Neural crest cell (in vitro differentiated cells): ENCODE measurements at regions not wholly inside any gene's neighbourhood (a gene's known extent, or its start where the extent isn't known, plus 50 kb on each side); places are given as distances from the start of the nearest gene placed in this dataset.

Source experiments
- DNase-seq: peaks from one replicate; pipeline ENCODE4 v3.0.0; 2021; ENCODE audit warnings: low read depth, mixed read lengths, low spot score
- H3K27ac Mint-ChIP-seq: one replicate; pipeline ENCODE4 v1.8.0; 2021; ENCODE audit warnings: mild to moderate bottlenecking, mixed read lengths; ENCODE audit not compliant: unreplicated experiment
- H3K27me3 Mint-ChIP-seq: 2 replicates; pipeline ENCODE4 v1.8.0; 2021; ENCODE audit warnings: low read depth, mild to moderate bottlenecking, mixed read lengths
- H3K36me3 Mint-ChIP-seq: 2 replicates; pipeline ENCODE4 v1.8.0; 2021; ENCODE audit warnings: low read depth, mild to moderate bottlenecking, mixed read lengths
- H3K4me1 Mint-ChIP-seq: 2 replicates; pipeline ENCODE4 v1.8.0; 2021; ENCODE audit warnings: mixed read lengths
- H3K4me3 Mint-ChIP-seq: one replicate; pipeline ENCODE4 v1.8.0; 2021; ENCODE audit warnings: mild to moderate bottlenecking, mixed read lengths
- H3K9me3 Mint-ChIP-seq: 2 replicates; pipeline ENCODE4 v1.8.0; 2021; ENCODE audit warnings: mixed read lengths
- TF ChIP-seq, protein P1 (sequence below): fragments of 200-600 bp; sonication (generic); conservative IDR thresholded peaks from 2 replicates; pipeline ENCODE4 v1.5.0; 2021; ENCODE audit warnings: antibody characterized with exemption, mild to moderate bottlenecking

DNA sequence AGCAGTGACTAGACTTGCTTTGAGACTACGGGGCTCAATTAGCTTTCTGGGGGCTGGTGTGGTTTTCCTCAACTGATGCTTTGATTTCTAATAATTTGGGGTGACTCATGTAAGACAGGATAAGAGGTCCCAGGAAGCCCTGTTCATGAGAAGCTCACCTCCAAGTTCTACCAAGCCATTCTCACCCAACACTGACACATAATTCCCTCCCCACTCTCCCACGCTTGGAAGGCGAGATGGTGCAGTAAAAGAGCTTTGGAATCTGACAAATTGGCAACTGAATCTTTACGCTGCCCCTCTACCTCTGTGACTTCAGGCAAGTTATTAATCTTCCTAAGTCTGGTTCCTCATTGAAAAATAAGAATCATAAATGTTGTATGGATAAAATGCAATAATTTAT, 299.1 kb upstream of the DUSP10 start:
- TF ChIP-seq, protein P1, sequence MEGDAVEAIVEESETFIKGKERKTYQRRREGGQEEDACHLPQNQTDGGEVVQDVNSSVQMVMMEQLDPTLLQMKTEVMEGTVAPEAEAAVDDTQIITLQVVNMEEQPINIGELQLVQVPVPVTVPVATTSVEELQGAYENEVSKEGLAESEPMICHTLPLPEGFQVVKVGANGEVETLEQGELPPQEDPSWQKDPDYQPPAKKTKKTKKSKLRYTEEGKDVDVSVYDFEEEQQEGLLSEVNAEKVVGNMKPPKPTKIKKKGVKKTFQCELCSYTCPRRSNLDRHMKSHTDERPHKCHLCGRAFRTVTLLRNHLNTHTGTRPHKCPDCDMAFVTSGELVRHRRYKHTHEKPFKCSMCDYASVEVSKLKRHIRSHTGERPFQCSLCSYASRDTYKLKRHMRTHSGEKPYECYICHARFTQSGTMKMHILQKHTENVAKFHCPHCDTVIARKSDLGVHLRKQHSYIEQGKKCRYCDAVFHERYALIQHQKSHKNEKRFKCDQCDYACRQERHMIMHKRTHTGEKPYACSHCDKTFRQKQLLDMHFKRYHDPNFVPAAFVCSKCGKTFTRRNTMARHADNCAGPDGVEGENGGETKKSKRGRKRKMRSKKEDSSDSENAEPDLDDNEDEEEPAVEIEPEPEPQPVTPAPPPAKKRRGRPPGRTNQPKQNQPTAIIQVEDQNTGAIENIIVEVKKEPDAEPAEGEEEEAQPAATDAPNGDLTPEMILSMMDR, result no peak
- H3K4me3 Mint-ChIP-seq, result no peak overlapping the region
- peaks cover 7% of the 10 kb centered on the region for H3K4me1 Mint-ChIP-seq
- no peak overlapping the region for H3K27ac Mint-ChIP-seq
- DNase-seq, result no peak
- no peaks in the 10 kb centered on the region for H3K36me3 Mint-ChIP-seq
- H3K9me3 Mint-ChIP-seq, result no peaks in the 10 kb centered on the region
- H3K27me3 Mint-ChIP-seq, result peaks cover 8% of the 10 kb centered on the region

DNA sequence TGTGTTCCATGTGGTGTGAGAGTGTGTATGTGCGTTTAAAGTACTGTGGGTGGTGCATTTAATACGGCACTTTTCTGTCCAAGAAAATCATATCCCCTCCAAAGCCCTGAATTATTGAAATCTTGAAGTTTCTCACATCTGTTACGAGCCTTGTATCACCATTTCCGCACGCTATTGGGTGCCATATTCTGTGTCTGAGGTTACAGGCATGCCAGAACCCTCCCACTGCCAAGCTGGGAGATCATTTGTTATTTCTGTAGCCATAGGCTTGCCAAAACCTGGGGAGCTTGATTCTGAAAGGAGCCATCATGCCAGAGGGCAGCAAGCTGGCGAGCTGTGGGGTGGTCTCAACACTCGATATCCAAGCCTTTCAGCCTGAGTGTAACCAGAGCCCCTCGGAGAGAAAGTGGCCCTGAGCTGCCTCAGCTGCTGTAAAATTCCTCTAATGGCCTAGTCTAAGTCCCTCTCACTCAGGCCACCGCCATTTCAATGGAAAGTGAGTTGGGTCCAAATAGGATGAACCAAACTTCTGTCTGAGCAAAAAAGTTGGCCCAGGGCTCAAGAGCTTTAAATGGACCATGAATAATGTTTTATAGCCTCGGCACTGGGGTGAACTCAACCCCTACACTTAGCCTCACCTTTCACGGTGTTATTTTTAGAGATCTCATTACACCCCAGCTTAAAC, 298.4 kb upstream of the DUSP10 start:
- Mint-ChIP-seq H3K27me3 (peaks cover 2% of the 10 kb centered on the region), H3K27ac (no peak overlapping the region), H3K9me3 (no peaks in the 10 kb centered on the region), H3K4me3 (no peak overlapping the region), H3K36me3 (no peaks in the 10 kb centered on the region), H3K4me1 (peaks cover 7% of the 10 kb centered on the region)
- TF ChIP-seq, protein P1, result no peak
- DNase-seq, result no peak

DNA sequence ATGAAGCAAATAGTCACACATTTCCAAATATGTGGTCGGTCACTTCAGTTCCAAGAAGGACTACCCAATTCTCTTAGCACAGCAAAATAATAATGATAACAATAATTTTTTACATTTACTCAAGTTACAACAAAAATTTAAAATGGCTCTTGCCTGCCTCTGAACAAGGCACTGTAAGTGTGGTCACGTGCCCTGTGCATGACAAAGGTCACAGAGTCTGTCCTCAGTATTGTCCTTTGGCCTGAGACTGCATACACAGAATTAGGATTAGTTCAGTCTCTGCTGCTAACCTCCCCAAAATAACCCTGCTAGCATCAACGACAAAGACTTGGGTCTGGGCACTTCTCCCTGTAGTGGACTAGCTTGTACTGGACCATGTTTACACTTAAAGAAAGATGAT, 297.1 kb upstream of the DUSP10 start:
- Mint-ChIP-seq H3K27me3 (peaks cover 2% of the 10 kb centered on the region), H3K4me1 (peaks cover under 1% of the 10 kb centered on the region), H3K4me3 (no peak overlapping the region), H3K27ac (no peak overlapping the region), H3K36me3 (no peaks in the 10 kb centered on the region), H3K9me3 (no peaks in the 10 kb centered on the region)
- DNase-seq, result no peak
- TF ChIP-seq, protein P1, result no peak

DNA sequence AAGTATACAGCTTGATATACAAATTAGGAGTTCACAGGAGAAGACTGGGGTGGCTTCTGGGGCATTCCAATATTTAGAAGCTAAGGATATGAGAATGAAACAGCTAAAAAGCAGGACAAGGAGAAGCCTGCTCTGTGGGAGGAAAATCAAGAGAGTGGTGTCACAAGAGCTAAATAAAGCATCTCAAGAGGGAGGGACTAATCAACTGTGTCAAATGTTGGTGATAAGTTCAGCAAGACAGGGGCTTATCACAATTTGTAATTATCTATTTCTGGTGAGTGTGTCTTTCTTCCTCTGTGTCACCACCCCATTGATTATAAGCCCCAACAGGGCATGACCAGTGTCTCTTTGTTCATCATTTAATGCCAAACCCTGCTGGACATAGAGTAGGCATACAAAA, 295.8 kb upstream of the DUSP10 start:
- TF ChIP-seq, protein P1, result no peak
- DNase-seq, result no peak
- no peak overlapping the region for H3K4me3 Mint-ChIP-seq
- no peaks in the 10 kb centered on the region for H3K9me3 Mint-ChIP-seq
- no peaks in the 10 kb centered on the region for H3K27me3 Mint-ChIP-seq
- no peak overlapping the region for H3K27ac Mint-ChIP-seq
- H3K4me1 Mint-ChIP-seq, result no peaks in the 10 kb centered on the region
- no peaks in the 10 kb centered on the region for H3K36me3 Mint-ChIP-seq

DNA sequence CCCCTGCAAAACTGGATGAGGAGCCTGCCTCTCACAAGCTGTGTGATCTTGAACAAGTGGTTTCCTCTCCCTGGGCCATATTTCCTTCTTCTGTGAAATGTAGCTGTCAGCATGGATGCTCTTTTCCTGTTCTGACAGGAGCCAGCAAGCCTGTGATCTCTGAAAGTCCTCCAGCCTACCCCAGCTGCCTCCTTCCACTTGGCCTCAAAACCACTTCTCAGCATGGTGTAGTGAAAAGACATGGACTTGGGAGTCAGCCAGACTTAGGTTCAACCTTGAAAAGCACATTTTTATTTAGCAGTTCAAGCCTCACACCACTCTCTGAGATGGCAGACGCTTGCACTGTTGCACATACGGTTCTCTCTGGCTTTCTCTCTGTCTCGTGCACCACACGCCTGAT, 292.9 kb upstream of the DUSP10 start:
- TF ChIP-seq, protein P1, result no peak
- H3K36me3 Mint-ChIP-seq, result no peaks in the 10 kb centered on the region

More for the DNA sequence above, 292.9 kb upstream of the DUSP10 start:
- Mint-ChIP-seq H3K4me1 (no peaks in the 10 kb centered on the region), H3K27ac (no peak overlapping the region), H3K4me3 (no peak overlapping the region), H3K27me3 (no peaks in the 10 kb centered on the region), H3K9me3 (no peaks in the 10 kb centered on the region)
- no peak for DNase-seq
